ENCODE measurements at regions not wholly inside any gene's neighbourhood (a gene's known extent, or its start where the extent isn't known, plus 50 kb on each side); places are given as distances from the start of the nearest gene placed in this dataset.

- Histone ChIP-seq H3K9me3 (ENCODE audit: low read depth, low read length, poor library complexity, severe bottlenecking) (no peaks in the 10 kb centered on the region), H3K4me1 (ENCODE audit: insufficient read depth, low read length, poor library complexity, severe bottlenecking) (no peaks in the 10 kb centered on the region), H3K27me3 (replicated peaks; ENCODE audit: insufficient read depth, low read depth, low read length, poor library complexity) (no peaks in the 10 kb centered on the region), H3K27ac (ENCODE audit: low read depth, low read length, poor library complexity, severe bottlenecking) (no peak overlapping the region), H3K36me3 (ENCODE audit: insufficient read depth, low read length, poor library complexity, severe bottlenecking) (no peaks in the 10 kb centered on the region), H3K4me3 (ENCODE audit: low read depth, low read length, poor library complexity, severe bottlenecking) (no peak overlapping the region)
- DNase-seq (ENCODE audit: low spot score): no peak
- CTCF ChIA-PET: no interaction called here
- intact Hi-C loops (cut with micrococcal nuclease; ENCODE audit: unreplicated experiment): no loop called here
- no peak for TF ChIP-seq EZH2 (IDR thresholded peaks at IDR 0.05; ENCODE audit: borderline replicate concordance, low read depth, low read length, poor library complexity, severe bottlenecking)
- TF ChIP-seq CTCF (conservative IDR thresholded peaks at IDR 0.05; ENCODE audit: low read depth, low read length): peak; percentile 12; the same call in 1 of the 2 replicates
- POLR2A ChIA-PET (ENCODE audit: low non-redundant PET): no interaction called here
- no TSS peak for BruUV-seq (replicated peaks)
These were observed 465.2 kb downstream of the MDFIC start for GRCh38 chr7:115387137-115387536.

GRCh38 chr7:115379321-115379720 lies 457.4 kb downstream of the MDFIC start:
- POLR2A ChIA-PET (ENCODE audit: low non-redundant PET): no interaction called here

GRCh38 chr7:115368998-115369397 lies 447.1 kb downstream of the MDFIC start:
- ChIA-PET POLR2A (ENCODE audit: low non-redundant PET) (no interaction called here), CTCF (no interaction called here)
- H3K9me3 ChIP-seq (ENCODE audit: low read depth, low read length, poor library complexity, severe bottlenecking): no peaks in the 10 kb centered on the region
- DNase-seq (ENCODE audit: low spot score): no peak
- no peaks in the 10 kb centered on the region for H3K27me3 ChIP-seq (replicated peaks; ENCODE audit: insufficient read depth, low read depth, low read length, poor library complexity)
- H3K4me1 ChIP-seq (ENCODE audit: insufficient read depth, low read length, poor library complexity, severe bottlenecking): no peaks in the 10 kb centered on the region
- no peak overlapping the region for H3K4me3 ChIP-seq (ENCODE audit: low read depth, low read length, poor library complexity, severe bottlenecking)
- intact Hi-C loops (cut with micrococcal nuclease; ENCODE audit: unreplicated experiment): no loop called here
- TF ChIP-seq CTCF (conservative IDR thresholded peaks at IDR 0.05; ENCODE audit: low read depth, low read length): no peak
- no peak for TF ChIP-seq EZH2 (IDR thresholded peaks at IDR 0.05; ENCODE audit: borderline replicate concordance, low read depth, low read length, poor library complexity, severe bottlenecking)
- H3K27ac ChIP-seq (ENCODE audit: low read depth, low read length, poor library complexity, severe bottlenecking): no peak overlapping the region
- no peaks in the 10 kb centered on the region for H3K36me3 ChIP-seq (ENCODE audit: insufficient read depth, low read length, poor library complexity, severe bottlenecking)
- no TSS peak for BruUV-seq (replicated peaks)

More at GRCh38 chr7:115379321-115379720, 457.4 kb downstream of the MDFIC start:
- TF ChIP-seq CTCF (conservative IDR thresholded peaks at IDR 0.05; ENCODE audit: low read depth, low read length): no peak
- no peak for TF ChIP-seq EZH2 (IDR thresholded peaks at IDR 0.05; ENCODE audit: borderline replicate concordance, low read depth, low read length, poor library complexity, severe bottlenecking)
- no peak for DNase-seq (ENCODE audit: low spot score)
- intact Hi-C loops (cut with micrococcal nuclease; ENCODE audit: unreplicated experiment): no loop called here
- H3K27ac ChIP-seq (ENCODE audit: low read depth, low read length, poor library complexity, severe bottlenecking): no peak overlapping the region
- no peak overlapping the region for H3K4me3 ChIP-seq (ENCODE audit: low read depth, low read length, poor library complexity, severe bottlenecking)
- no peaks in the 10 kb centered on the region for H3K27me3 ChIP-seq (replicated peaks; ENCODE audit: insufficient read depth, low read depth, low read length, poor library complexity)
- CTCF ChIA-PET: no interaction called here
- H3K9me3 ChIP-seq (ENCODE audit: low read depth, low read length, poor library complexity, severe bottlenecking): no peaks in the 10 kb centered on the region
- BruUV-seq (replicated peaks): no TSS peak
- H3K36me3 ChIP-seq (ENCODE audit: insufficient read depth, low read length, poor library complexity, severe bottlenecking): no peaks in the 10 kb centered on the region
- H3K4me1 ChIP-seq (ENCODE audit: insufficient read depth, low read length, poor library complexity, severe bottlenecking): no peaks in the 10 kb centered on the region

Measured in A673 (cell line).